IMR-90 (cell line): ENCODE measurements at regions not wholly inside any gene's neighbourhood (a gene's known extent, or its start where the extent isn't known, plus 50 kb on each side); places are given as distances from the start of the nearest gene placed in this dataset.

Experiments
- ATAC-seq: fragments of 200-7000 bp; cut with Tn5 transposase; 2 replicates; pipeline ENCODE4 v1.9.1; 2020; ENCODE audit warnings: low read depth, mild to moderate bottlenecking, moderate library complexity
- BruUV-seq: library from RNA; stranded (reverse); fragments of 400-500 nt; replicated peaks from 2 replicates; lab custom pipeline; 2021; lab: Mats Ljungman, UMichigan
- CTCF ChIA-PET: fragments of 300-600 bp; formaldehyde crosslinking; extraction: SDS; loops from one replicate; lab custom pipeline; 2021; ENCODE audit warnings: antibody characterized with exemption; lab: Yijun Ruan, JAX
- POLR2A ChIA-PET: fragments of 300-600 bp; sonication (Branson Sonifier 250); formaldehyde crosslinking; loops from one replicate; lab custom pipeline; 2022; ENCODE audit warnings: antibody characterized with exemption; ENCODE audit not compliant: unreplicated experiment; lab: Charles Lee
- DNase-seq: peaks from one replicate; pipeline ENCODE4 v3.0.0; 2013
- H2AFZ ChIP-seq: replicated peaks from 2 replicates; pipeline ENCODE3; 2013; ENCODE audit warnings: low read length, mild to moderate bottlenecking; ENCODE audit not compliant: poor library complexity
- H2AK5ac ChIP-seq: 2 replicates; pipeline ENCODE4 v1.6.1; 2013; ENCODE audit warnings: low read depth, low read length, inconsistent platforms
- H2AK9ac ChIP-seq: replicated peaks from 2 replicates; pipeline ENCODE3; 2013; ENCODE audit warnings: mild to moderate bottlenecking, low read depth, low read length, moderate library complexity; ENCODE audit not compliant: poor library complexity
- H2BK120ac ChIP-seq: 2 replicates; pipeline ENCODE4 v1.6.1; 2013; ENCODE audit warnings: low read depth, low read length, inconsistent platforms
- H2BK15ac ChIP-seq: 3 replicates; pipeline ENCODE4 v1.6.1; 2013; ENCODE audit warnings: low read depth, low read length, inconsistent platforms
- H2BK20ac ChIP-seq: 2 replicates; pipeline ENCODE4 v1.6.1; 2013; ENCODE audit warnings: low read depth, mild to moderate bottlenecking, inconsistent platforms, low read length, moderate library complexity
- H2BK5ac ChIP-seq: 2 replicates; pipeline ENCODE4 v1.6.1; 2013; ENCODE audit warnings: mild to moderate bottlenecking, low read depth, low read length, inconsistent platforms; ENCODE audit not compliant: poor library complexity, severe bottlenecking
- H3K14ac ChIP-seq: replicated peaks from 2 replicates; pipeline ENCODE4 v1.6.1; 2013; ENCODE audit warnings: low read depth, low read length, inconsistent platforms
- H3K18ac ChIP-seq: 2 replicates; pipeline ENCODE4 v1.6.1; 2013; ENCODE audit warnings: low read depth, low read length, control low read depth
- H3K23ac ChIP-seq: 2 replicates; pipeline ENCODE4 v1.6.1; 2013; ENCODE audit warnings: low read depth, low read length, inconsistent platforms
- H3K27ac ChIP-seq: 2 replicates; pipeline ENCODE4 v1.5.1; 2013; ENCODE audit warnings: mild to moderate bottlenecking, control low read depth, low read length; ENCODE audit not compliant: insufficient read depth
- H3K27me3 ChIP-seq: 2 replicates; pipeline ENCODE4 v1.6.1; 2013; ENCODE audit warnings: low read length; ENCODE audit not compliant: control insufficient read depth, insufficient read depth
- H3K36me3 ChIP-seq: 2 replicates; pipeline ENCODE4 v1.6.1; 2013; ENCODE audit warnings: low read length, mixed read lengths; ENCODE audit not compliant: control insufficient read depth, insufficient read depth
- H3K4ac ChIP-seq: 2 replicates; pipeline ENCODE4 v1.6.1; 2013; ENCODE audit warnings: low read depth, low read length, inconsistent platforms
- H3K4me1 ChIP-seq: 2 replicates; pipeline ENCODE4 v1.6.1; 2013; ENCODE audit warnings: low read length, mixed read lengths; ENCODE audit not compliant: control insufficient read depth, insufficient read depth
- H3K4me2 ChIP-seq: 2 replicates; pipeline ENCODE4 v1.6.1; 2013; ENCODE audit warnings: low read depth, mild to moderate bottlenecking, control low read depth, low read length, moderate library complexity
- H3K4me3 ChIP-seq: 2 replicates; pipeline ENCODE4 v1.5.1; 2013; ENCODE audit warnings: low read depth, mild to moderate bottlenecking, control low read depth, low read length, moderate library complexity; ENCODE audit not compliant: insufficient read depth
- H3K56ac ChIP-seq: 2 replicates; pipeline ENCODE4 v1.6.1; 2013; ENCODE audit warnings: low read length, inconsistent platforms; ENCODE audit not compliant: insufficient read depth; ENCODE audit errors: extremely low read depth
- H3K79me1 ChIP-seq, 2 experiments: 2 replicates each; pipeline ENCODE4 v1.6.1; 2013; ENCODE audit warnings: low read length in 2 of 2, inconsistent platforms in 1 of 2, low read depth in 1 of 2
- H3K9ac ChIP-seq: 2 replicates; pipeline ENCODE4 v1.6.1; 2013; ENCODE audit warnings: low read depth, low read length, control low read depth
- H3K9me1 ChIP-seq: 2 replicates; pipeline ENCODE4 v1.6.1; 2013; ENCODE audit warnings: low read length, inconsistent platforms; ENCODE audit not compliant: insufficient read depth
- H3K9me3 ChIP-seq: 2 replicates; pipeline ENCODE4 v1.6.1; 2013; ENCODE audit warnings: low read length; ENCODE audit not compliant: control insufficient read depth, insufficient read depth
- H4K20me1 ChIP-seq: 2 replicates; pipeline ENCODE4 v1.6.1; 2013; ENCODE audit warnings: low read length, inconsistent platforms; ENCODE audit not compliant: insufficient read depth
- H4K5ac ChIP-seq: 2 replicates; pipeline ENCODE4 v1.6.1; 2013; ENCODE audit warnings: mild to moderate bottlenecking, low read depth, low read length, control low read depth
- H4K8ac ChIP-seq, 2 experiments: 2 replicates each; pipeline ENCODE4 v1.6.1; 2013; ENCODE audit warnings: low read depth in 2 of 2, low read length in 2 of 2, control low read depth in 1 of 2, inconsistent platforms in 1 of 2
- H4K91ac ChIP-seq: 2 replicates; pipeline ENCODE4 v1.6.1; 2013; ENCODE audit warnings: low read depth, low read length, inconsistent platforms; ENCODE audit not compliant: insufficient read depth
- BHLHE40 ChIP-seq: fragments of 150-350 bp; IDR thresholded peaks from 2 replicates; pipeline ENCODE4 v1.6.1; 2016; ENCODE audit warnings: mild to moderate bottlenecking, low read depth, low read length
- CHD1 ChIP-seq: IDR thresholded peaks from 2 replicates; pipeline ENCODE4 v1.6.1; 2012; ENCODE audit warnings: low read depth, low read length, improper control_type of control experiment
- CTCF ChIP-seq: conservative IDR thresholded peaks from 2 replicates; pipeline ENCODE4 v1.5.1; 2012; ENCODE audit warnings: mild to moderate bottlenecking, low read depth, low read length, improper control_type of control experiment
- ELK1 ChIP-seq: fragments of 150-350 bp; IDR thresholded peaks from 2 replicates; pipeline ENCODE4 v1.6.1; 2016; ENCODE audit warnings: low read depth, mild to moderate bottlenecking, low read length, moderate library complexity, borderline replicate concordance
- MAZ ChIP-seq: IDR thresholded peaks from 2 replicates; pipeline ENCODE4 v1.6.1; 2012; ENCODE audit warnings: low read depth, mild to moderate bottlenecking, low read length, improper control_type of control experiment, moderate library complexity, borderline replicate concordance
- MXI1 ChIP-seq: IDR thresholded peaks from 2 replicates; pipeline ENCODE4 v1.6.1; 2012; ENCODE audit warnings: low read depth, mild to moderate bottlenecking, low read length, moderate library complexity, borderline replicate concordance
- NFE2L2 ChIP-seq: fragments of 150-350 bp; IDR thresholded peaks from 2 replicates; pipeline ENCODE4 v1.6.1; 2016; ENCODE audit warnings: low read depth, mild to moderate bottlenecking, low read length
- RAD21 ChIP-seq: IDR thresholded peaks from 2 replicates; pipeline ENCODE4 v1.6.1; 2012; ENCODE audit warnings: low read length, improper control_type of control experiment
- RCOR1 ChIP-seq: IDR thresholded peaks from 2 replicates; pipeline ENCODE4 v1.6.1; 2012; ENCODE audit warnings: mild to moderate bottlenecking, low read length, improper control_type of control experiment; ENCODE audit not compliant: insufficient replicate concordance
- SMC3 ChIP-seq: fragments of 150-350 bp; IDR thresholded peaks from 2 replicates; pipeline ENCODE4 v1.6.1; 2016; ENCODE audit warnings: low read depth, mild to moderate bottlenecking, antibody characterized with exemption, low read length, moderate library complexity
- USF2 ChIP-seq: fragments of 150-350 bp; IDR thresholded peaks from 2 replicates; pipeline ENCODE4 v1.6.1; 2017; ENCODE audit warnings: mild to moderate bottlenecking, antibody characterized with exemption, low read length, low read depth
- WGBS, 2 experiments: methylation state at CpG; one replicate each; pipeline versions ENCODE4 v1.1.5 to v1.1.7; 2013; ENCODE audit warnings: missing lambda C conversion rate in 2 of 2; ENCODE audit not compliant: insufficient read length in 1 of 2; ENCODE audit errors: extremely low coverage in 2 of 2; 5-methylcytosine and 5-hydroxymethylcytosine counted together
- dilution Hi-C: fragments of 300-500 bp; cut with HindIII; formaldehyde crosslinking; loops from one replicate; pipeline ENCODE4 v1.14.3; 2018; ENCODE audit warnings: low sequenced_read_pairs; ENCODE audit not compliant: unreplicated experiment
- in situ Hi-C: fragments of 300-500 bp; cut with MboI; formaldehyde crosslinking; loops from 3 replicates; pipeline ENCODE4 v1.14.3; 2019; ENCODE audit warnings: low sequenced_read_pairs, inconsistent platforms, mixed read lengths
- intact Hi-C: fragments of 100-400 bp; cut with micrococcal nuclease; formaldehyde crosslinking; loops from 2 replicates; pipeline ENCODE4 v1.10.0; 2022

- in situ Hi-C loops (loop anchor here (25.0 kb wide), 1 partner anchor 1451 kb away; the partner anchor contains the start of gene BDNF), intact Hi-C loops (no loop called here), dilution Hi-C loops (no loop called here)
- H2BK20ac ChIP-seq: peak overlapping the region; percentile 6; the same call in 1 of the 2 replicates
- H2AFZ ChIP-seq: no peak overlapping the region
- H3K4me2 ChIP-seq: no peak overlapping the region
- no peak overlapping the region for H3K9ac ChIP-seq
- H2AK9ac ChIP-seq: no peak overlapping the region
- H2BK5ac ChIP-seq: no peak overlapping the region
- H4K20me1 ChIP-seq: no peaks in the 10 kb centered on the region
- H3K18ac ChIP-seq: peak overlapping the region; percentile 21
- H3K79me1 ChIP-seq: peaks cover 5 to 7% of the 10 kb centered on the region in 2 experiments; a peak in 2 of 4 replicates
- H2BK15ac ChIP-seq: peak overlapping the region; percentile 47; the same call in 1 of the 3 replicates
- no peak overlapping the region for H3K4me3 ChIP-seq
- peak overlapping the region; percentile 4; the same call in 1 of the 2 replicates for H3K27ac ChIP-seq
- H3K56ac ChIP-seq: no peak overlapping the region
- H3K27me3 ChIP-seq: no peaks in the 10 kb centered on the region
- H3K9me1 ChIP-seq: no peaks in the 10 kb centered on the region
- peak overlapping the region; percentile 75 for H3K4ac ChIP-seq
- no peaks in the 10 kb centered on the region for H3K36me3 ChIP-seq
- no peak overlapping the region; the same call in 1 of the 2 replicates for H4K5ac ChIP-seq
- POLR2A ChIA-PET: no interaction called here
- peak overlapping the region; percentile 56; the same call in 1 of the 2 replicates for H2AK5ac ChIP-seq
- CTCF ChIA-PET: interaction anchor here (0.6 to 0.7 kb wide), 2 partner anchors 706 to 1428 kb away, joined by 5 to 8 read pairs; no protein-coding TSS in a partner anchor
- ATAC-seq: no peak
- no peak overlapping the region for H3K14ac ChIP-seq
- H4K8ac ChIP-seq: peak overlapping the region; percentile 22 to 93; a peak in 2 of 4 replicates
- TF ChIP-seq MXI1 (no peak), RCOR1 (no peak), MAZ (no peak), SMC3 (no peak), CTCF (no peak), RAD21 (no peak), ELK1 (no peak), CHD1 (no peak), NFE2L2 (no peak), USF2 (no peak), BHLHE40 (no peak)
- H3K9me3 ChIP-seq: no peaks in the 10 kb centered on the region
- peak overlapping the region; percentile 88 for H4K91ac ChIP-seq
- no peak overlapping the region for H3K23ac ChIP-seq
- H2BK120ac ChIP-seq: peak overlapping the region; percentile 69; the same call in 1 of the 2 replicates
- WGBS, 2 experiments: no CpG with 5 or more reads among the region's 2 CpGs
- DNase-seq: no peak
- H3K4me1 ChIP-seq: peaks cover 13% of the 10 kb centered on the region
- no TSS peak for BruUV-seq
Measured at GRCh38 chr11:29163231-29163630, 853.6 kb downstream of the KCNA4 start.
